Myocyte (in vitro differentiated cells): ENCODE measurements at regions not wholly inside any gene's neighbourhood (a gene's known extent, or its start where the extent isn't known, plus 50 kb on each side); places are given as distances from the start of the nearest gene placed in this dataset.

Experiments used
- DNase-seq: peaks from one replicate; pipeline ENCODE4 v3.0.0-alpha.2; 2012; ENCODE audit warnings: low read depth

GRCh38 chr16:62208934-62209333, 172.7 kb upstream of the CDH8 start:
- DNase-seq, result no peak

GRCh38 chr16:62205459-62205858, 169.2 kb upstream of the CDH8 start:
- no peak for DNase-seq

DNA sequence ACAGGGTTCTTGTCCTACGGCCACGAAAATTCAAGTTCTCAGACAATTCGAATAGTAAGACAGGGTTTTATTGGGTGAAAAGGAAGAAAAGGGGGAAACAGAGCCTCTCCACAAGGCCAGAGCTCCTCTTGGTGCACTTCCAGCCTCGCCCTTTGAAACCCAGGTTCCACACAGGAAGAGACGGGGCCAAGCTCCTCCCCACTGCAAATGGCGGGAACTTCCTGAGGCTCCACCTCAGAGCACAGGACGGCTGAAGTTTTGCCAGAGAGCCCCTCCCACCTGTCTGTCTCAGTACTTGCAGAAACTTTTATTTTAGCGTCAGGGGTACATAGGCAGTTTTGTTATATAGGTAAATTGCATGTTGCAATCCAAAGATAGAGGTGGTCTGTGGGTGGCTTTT, 165.7 kb upstream of the CDH8 start:
- DNase-seq, result no peak

DNA sequence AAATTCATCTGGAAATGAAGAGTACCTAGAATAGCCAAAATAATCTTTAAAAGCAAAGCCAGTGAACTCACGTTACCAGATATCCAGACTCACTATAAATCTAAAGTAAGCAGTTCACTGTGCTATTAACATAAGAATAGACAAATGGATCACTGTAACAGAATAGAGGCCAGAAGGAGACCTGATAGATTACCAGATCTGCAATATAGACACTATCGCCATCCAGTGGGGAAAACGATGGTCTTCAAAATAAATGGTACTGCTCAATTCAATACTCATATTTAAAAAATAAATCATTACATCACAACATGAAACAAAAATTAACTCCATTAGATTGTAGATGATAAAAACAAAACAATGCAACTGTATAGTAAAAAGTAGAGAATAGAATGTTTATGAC, 158.6 kb upstream of the CDH8 start:
- DNase-seq, result no peak

DNA sequence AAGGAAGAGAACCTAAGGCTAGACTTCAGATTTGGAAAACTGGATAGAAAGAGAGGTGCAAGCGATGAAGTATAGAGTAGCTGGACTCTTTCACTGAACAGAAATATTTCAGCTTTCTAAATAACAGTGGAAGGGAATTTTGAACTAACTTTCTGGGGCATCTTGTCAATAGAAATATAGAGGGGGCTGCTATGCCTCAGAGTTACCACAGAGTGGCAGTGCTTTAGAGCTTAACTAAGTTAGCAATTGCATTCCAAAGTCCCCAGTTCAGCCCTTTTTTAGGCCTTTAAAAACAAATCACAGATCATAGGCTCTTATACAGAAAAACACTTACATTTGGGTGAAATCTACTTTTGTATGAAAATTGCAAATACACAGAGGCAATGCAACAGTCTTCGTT, 154.2 kb upstream of the CDH8 start:
- DNase-seq, result peak; percentile 2

DNA sequence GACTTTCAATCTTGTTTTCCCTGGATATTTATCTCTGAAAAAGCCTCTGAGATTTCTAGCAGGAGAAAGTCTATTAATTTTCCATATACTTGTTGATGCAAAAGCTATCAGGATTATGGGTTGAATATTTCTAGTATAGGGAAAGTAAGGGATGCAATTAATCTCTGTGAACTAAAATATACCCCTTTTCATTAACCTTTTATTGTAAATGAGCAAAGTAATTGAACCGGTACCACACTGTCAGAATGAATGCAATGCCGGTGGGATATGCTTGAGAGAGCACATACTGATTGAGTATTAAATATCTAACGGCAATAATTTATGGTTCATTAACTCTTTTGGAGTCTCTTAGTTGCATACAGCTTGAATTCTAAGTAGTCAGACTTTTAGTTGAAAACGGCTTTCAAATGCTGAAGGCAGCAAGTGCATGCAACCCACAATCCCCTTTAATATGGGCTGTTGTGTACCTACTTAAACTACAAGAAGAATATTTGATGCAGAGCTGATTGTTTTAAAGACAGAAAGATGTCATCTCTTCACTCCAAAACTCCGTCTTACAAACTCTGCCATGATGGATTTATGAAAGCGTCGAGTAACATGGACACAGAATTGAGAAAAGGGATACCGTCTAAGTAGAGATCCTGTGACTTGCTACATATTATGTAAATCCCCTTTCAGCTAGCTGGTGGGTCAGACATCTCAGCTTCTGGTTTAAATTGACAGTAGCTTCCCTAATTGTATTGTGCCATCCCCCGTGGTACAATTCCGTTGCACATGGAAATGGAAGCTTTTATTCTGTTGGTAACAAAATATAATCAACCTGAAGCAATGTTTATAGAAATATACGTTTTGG, 141.3 kb upstream of the CDH8 start:
- DNase-seq, result no peak

GRCh38 chr16:62170642-62171041, 134.4 kb upstream of the CDH8 start:
- no peak for DNase-seq

- DNase-seq, result no peak
Observed at GRCh38 chr16:62167551-62167950, 131.3 kb upstream of the CDH8 start.

DNA sequence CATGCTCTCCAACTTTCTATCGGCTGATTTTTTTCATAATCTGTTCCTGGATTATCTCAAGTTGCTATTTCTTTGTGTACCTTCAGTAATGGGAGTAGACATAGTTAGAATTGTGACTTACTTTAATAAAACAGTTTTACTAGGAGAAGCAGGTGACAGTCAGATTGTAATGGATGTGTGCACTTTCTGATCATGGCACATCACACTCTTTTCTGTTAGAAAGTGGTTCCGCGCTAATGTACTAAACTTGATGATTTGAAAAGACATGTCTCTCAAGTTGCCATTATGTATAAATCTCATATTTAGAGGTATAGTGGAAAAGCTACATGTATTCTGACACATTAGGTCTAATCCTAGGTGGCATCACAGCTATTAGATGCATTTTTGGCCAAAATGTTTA, 121.3 kb upstream of the CDH8 start:
- DNase-seq, result no peak

DNA sequence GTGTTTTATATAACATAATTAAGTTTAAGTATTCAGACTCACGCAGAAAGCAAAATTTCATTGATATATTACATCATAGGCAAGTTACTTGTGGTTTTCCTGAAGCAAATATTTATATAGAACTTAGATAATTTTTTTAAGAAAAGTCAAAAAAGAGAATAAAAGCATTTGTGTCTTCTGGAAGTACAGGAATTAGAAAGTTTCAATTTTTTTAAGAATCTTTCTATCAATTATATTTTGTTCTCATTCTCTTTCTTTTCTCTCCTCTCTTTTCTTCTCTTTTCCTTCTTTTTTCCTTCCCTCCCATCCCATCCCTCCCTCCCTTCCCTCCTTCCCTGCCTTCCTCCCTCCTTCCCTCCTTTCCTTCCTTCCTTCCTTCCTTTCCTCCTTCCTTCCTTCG, 120.7 kb upstream of the CDH8 start:
- DNase-seq, result no peak

DNA sequence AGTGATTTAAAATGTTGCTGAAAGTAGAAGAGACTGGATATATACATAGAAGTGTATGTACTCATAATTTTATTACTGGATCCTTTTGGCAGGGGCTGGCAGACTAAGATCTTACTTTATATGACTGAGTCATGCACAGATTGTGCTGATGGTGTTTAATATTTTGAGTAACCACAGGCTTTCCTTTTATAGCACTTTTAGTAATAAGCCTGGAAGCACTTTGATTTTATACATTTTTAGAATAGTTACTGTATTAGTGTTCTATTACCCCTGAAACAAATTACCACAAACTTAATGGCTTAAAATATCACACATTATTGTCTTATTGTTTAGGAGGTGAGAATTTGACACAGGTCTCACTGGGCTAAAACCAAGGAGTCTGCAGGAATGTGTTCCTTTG, 113.4 kb upstream of the CDH8 start:
- no peak for DNase-seq

DNA sequence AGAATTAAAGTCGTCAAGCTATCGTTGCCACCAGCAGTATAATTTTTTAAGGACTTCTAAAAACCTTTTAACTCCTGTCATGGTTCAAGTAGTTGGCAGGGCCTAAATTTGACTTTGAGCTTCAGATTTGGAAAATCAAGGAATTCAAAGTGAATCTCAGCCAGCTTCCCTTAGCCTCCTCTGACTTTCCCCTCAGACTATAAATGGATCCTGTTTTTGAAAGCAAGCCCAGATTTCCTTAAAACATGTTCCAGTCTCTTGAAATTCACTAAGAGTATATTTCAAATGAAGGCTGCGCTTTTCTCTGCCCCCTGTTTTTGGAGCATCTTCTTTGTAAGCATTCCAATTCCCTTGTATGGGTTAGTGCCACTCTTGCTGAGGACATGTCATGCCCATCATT, 101.8 kb upstream of the CDH8 start:
- DNase-seq, result no peak

DNA sequence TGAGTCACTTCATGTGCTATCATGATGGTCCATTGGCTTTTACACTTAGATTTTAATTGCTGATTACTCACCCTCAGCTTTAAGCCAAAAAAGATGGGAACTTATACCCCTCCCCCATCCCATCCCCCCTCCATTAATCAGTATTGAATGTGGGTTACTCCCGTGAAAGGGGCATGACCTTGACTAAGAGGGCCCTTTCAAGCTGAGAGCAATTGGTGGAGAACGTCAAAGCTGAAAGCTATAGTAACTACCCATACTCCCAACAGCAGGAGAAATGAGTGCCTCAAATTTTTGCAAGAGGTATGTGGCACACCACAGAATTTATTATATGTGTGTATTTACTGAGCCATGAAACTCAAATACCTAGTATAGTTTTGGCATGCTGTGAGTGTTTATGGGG, 99.7 kb upstream of the CDH8 start:
- DNase-seq, result no peak

- no peak for DNase-seq
Observed at GRCh38 chr16:62135446-62135845, 99.2 kb upstream of the CDH8 start.

GRCh38 chr16:62130101-62130500, 93.9 kb upstream of the CDH8 start:
- DNase-seq, result no peak

DNA sequence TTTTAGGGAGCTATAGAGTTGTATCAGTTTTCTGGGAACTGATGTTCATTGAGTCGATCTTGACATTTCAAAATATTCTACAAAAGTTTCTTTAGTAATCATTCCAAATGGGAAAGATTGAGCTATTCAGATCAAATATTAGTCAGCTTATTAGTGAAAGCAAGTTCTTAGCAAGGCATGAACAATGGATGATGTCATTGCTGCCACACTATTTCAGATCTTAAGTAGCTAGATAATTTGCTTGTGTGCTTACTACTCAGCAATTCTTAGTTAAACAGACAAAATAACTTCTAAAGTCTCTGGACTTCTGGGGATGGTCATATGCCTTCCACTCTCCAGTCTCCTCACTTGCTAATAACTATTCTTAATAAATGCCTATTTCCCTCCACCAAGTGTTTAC, 69.0 kb upstream of the CDH8 start:
- DNase-seq, result no peak

DNA sequence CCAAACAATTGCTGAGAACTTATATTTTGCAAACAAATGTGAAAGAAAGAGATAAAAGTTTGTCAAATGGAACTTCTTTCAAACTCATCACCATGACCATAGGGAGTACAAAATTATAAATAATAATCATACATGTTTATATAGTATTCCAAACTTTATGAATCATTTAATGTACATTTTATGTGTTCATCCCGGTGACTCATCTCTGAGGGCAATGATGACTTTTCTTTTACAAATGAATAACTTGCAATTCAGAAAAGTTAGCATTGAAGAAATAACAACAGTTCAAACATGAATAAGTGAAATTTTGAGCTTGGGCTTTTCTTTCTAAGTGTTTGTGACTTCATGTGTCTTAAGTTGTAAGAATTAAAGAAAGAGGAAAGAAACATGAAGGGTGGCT, 66.3 kb upstream of the CDH8 start:
- DNase-seq, result no peak

GRCh38 chr16:62100651-62101050, 64.4 kb upstream of the CDH8 start:
- DNase-seq, result no peak

GRCh38 chr16:62089715-62090114, 53.5 kb upstream of the CDH8 start:
- DNase-seq, result no peak

DNA sequence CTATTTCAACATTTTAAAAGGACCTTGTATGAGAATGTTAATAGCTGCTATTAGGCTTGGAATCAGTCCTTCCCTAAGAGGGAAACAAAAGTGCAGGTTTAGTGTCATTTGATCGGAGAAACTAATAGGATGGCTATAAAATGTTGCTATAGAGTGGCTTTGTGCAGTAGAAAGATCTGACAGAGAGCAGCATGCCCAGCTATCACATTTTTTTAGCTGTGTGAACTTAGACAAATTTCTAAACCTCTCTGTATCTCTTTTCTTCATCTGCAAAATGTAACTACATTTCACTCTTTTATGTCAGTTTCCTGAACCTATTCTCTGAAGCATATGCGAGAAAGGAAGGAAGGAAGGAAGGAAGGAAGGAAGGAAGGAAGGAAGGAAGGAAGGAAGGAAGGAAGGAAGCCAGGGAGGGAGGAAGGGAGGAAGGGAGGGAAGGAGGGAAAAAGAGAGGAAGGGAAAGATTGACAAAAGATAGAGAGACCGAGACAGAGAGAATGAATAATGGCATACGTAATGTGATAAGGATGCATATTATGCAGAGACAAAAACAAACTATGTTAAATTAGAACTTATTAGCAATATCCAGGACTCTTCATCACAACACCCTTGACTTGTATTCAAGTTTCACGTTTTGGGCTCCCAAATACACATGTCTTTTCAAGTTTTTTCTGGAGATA, 52.6 kb upstream of the CDH8 start:
- no peak for DNase-seq
